ENCODE measurements at regions not wholly inside any gene's neighbourhood (a gene's known extent, or its start where the extent isn't known, plus 50 kb on each side); places are given as distances from the start of the nearest gene placed in this dataset.

DNA sequence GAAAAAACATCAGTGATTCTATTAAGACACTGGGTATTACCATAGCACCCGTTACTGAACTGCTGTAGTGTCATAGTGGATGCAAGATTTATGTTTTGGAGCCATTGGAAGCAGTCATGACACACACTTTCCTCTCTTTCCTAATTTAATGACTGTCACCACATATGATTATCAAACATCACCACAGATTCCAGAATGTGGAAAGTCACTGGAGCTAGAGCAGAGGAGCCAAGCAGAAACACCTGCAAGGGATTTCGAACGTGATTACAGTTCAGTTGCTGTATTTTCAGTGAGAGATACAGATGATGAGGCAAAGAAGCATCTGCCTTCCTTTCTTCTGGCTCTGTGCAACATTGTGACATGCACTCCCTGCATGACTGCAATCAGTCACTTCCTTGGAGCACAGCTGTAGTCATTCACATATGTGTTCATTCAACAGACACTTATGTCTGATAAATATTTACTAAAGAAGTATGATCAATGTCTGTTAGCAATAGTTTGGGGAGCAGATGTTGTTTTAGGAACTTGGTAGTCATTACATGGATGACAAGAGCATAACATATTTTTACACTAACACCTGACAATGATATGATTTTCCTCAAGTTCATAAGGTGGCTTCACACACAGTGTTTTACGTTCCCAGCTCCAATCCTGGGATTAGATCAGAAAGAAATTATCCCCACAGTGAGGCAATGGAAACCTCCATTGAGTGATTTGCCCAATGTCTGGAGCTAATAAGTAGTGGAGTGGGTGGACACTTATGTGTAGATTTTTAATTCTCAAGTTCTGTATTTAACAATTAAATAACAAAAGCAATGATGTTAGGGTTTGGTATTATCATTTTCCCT, 416.6 kb downstream of the PLCL1 start:
- TF ChIP-seq CTCF (IDR thresholded peaks at IDR 0.05) (no peak), GABPA (IDR thresholded peaks at IDR 0.05; ENCODE audit: low read depth) (no peak), TAF1 (IDR thresholded peaks at IDR 0.05; ENCODE audit: borderline replicate concordance, low read depth, low read length) (no peak), POLR2AphosphoS5 (IDR thresholded peaks at IDR 0.05; ENCODE audit: low read depth, low read length) (no peak), EP300 (IDR thresholded peaks at IDR 0.05; ENCODE audit: borderline replicate concordance in 1 of 2, low read depth in 1 of 2, low read length in 1 of 2) (peak in 1 of 2 experiments; percentile 86; a peak in 2 of 4 replicates), YY1 (IDR thresholded peaks at IDR 0.05; ENCODE audit: low read depth) (no peak), EZH2phosphoT487 (IDR thresholded peaks at IDR 0.05; ENCODE audit: borderline replicate concordance, low read depth) (no peak), NRF1 (IDR thresholded peaks at IDR 0.05; ENCODE audit: low read depth, low read length) (no peak)
- TF ChIP-seq, protein P1, sequence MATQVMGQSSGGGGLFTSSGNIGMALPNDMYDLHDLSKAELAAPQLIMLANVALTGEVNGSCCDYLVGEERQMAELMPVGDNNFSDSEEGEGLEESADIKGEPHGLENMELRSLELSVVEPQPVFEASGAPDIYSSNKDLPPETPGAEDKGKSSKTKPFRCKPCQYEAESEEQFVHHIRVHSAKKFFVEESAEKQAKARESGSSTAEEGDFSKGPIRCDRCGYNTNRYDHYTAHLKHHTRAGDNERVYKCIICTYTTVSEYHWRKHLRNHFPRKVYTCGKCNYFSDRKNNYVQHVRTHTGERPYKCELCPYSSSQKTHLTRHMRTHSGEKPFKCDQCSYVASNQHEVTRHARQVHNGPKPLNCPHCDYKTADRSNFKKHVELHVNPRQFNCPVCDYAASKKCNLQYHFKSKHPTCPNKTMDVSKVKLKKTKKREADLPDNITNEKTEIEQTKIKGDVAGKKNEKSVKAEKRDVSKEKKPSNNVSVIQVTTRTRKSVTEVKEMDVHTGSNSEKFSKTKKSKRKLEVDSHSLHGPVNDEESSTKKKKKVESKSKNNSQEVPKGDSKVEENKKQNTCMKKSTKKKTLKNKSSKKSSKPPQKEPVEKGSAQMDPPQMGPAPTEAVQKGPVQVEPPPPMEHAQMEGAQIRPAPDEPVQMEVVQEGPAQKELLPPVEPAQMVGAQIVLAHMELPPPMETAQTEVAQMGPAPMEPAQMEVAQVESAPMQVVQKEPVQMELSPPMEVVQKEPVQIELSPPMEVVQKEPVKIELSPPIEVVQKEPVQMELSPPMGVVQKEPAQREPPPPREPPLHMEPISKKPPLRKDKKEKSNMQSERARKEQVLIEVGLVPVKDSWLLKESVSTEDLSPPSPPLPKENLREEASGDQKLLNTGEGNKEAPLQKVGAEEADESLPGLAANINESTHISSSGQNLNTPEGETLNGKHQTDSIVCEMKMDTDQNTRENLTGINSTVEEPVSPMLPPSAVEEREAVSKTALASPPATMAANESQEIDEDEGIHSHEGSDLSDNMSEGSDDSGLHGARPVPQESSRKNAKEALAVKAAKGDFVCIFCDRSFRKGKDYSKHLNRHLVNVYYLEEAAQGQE (IDR thresholded peaks at IDR 0.05; ENCODE audit: low read depth, low read length) = no peak
